HS-5 (cell line): ENCODE measurements at regions not wholly inside any gene's neighbourhood (a gene's known extent, or its start where the extent isn't known, plus 50 kb on each side); places are given as distances from the start of the nearest gene placed in this dataset.
"Not testable (repeated sequence)": the region's sequence is repeated elsewhere in the genome, so short reads cannot be mapped to it uniquely, and the experiment has no call there.

Experiments
- DNase-seq: peaks from one replicate; pipeline ENCODE4 v3.0.0-alpha.2; 2012; ENCODE audit warnings: low read depth

GRCh38 chr2:239648607-239649006 is 247.8 kb upstream of the HDAC4 start:
- no peak for DNase-seq

DNA sequence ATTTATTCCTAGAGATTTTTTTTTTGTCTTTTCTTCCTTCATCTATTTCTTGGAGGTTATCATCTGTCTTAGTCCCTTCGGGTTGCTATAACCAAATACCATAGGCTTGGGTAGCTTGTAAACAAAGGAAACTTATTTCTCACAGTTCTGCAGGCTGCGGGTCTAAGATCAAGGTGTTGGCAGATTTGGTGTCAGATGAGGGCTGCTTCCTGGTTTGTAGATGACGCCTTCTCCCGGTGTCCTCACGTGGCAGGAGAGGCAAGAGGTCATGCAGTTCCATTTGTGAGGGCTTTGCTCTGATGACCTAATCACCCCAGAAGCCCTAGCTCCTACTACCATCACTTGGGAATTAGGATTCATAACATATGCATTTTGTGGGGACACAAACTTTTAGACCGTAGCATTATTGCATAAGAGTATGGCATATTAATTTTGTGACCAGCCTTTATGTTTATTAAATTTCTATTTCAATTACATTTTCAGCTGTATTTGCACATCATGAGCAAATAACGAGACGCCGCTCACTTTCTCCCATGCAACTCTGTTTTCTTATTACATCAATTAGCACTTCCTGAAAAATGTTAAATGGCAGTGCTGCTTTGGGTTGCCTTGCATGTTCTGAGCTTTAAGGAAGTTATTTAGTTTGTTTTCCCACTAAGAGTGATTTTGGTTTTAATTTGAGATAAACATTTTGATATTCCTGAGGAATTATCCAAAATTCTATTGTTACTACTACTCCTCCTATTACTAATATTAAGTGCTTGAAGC is 246.4 kb upstream of the HDAC4 start:
- DNase-seq = no peak

GRCh38 chr2:239646184-239646583 is 245.4 kb upstream of the HDAC4 start:
- no peak for DNase-seq

- not testable (repeated sequence) for DNase-seq
Observed at GRCh38 chr2:239644594-239644993, 243.8 kb upstream of the HDAC4 start.

DNA sequence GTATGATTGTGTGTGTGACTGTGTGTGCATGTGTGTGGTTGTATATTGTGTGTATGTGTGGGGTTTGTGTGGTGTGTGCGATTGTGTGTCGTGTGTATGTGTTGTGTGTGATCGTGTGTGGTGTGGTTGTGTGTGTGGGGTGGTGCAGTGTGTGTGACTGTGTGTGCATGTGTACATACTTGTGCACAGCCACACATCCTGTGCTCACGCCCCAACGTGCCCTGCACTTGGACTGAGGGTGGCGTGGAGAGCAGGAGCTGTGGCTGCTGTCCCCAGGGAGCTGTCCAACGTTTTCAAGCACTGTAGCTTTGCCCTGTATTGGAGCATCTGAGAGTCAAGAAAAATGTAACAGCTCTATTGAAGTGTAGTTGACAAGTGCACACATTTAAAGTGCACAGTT is 243.2 kb upstream of the HDAC4 start:
- DNase-seq = no peak

- DNase-seq = no peak
Observed at GRCh38 chr2:239642406-239643004, 241.7 kb upstream of the HDAC4 start.

DNA sequence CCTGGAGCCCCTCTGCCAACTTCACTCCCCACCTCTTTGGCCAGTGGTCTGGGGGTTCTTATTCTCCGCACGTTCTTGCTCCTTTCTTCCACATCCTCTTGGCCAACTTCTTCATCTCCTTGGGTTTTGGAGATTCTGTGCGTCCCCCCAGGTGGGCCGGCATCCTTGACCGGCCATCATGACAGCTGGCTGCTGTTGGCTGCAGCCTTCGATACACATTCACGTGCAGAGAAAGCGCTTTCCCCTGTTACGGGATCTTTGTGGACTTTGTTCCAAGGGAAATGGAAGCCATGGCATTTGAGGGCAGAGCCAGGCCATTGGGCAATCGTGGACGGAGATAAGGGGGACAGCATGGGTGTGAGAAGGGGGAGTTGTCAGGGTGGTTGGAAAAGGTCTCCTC is 241.1 kb upstream of the HDAC4 start:
- DNase-seq = not testable (repeated sequence)

DNA sequence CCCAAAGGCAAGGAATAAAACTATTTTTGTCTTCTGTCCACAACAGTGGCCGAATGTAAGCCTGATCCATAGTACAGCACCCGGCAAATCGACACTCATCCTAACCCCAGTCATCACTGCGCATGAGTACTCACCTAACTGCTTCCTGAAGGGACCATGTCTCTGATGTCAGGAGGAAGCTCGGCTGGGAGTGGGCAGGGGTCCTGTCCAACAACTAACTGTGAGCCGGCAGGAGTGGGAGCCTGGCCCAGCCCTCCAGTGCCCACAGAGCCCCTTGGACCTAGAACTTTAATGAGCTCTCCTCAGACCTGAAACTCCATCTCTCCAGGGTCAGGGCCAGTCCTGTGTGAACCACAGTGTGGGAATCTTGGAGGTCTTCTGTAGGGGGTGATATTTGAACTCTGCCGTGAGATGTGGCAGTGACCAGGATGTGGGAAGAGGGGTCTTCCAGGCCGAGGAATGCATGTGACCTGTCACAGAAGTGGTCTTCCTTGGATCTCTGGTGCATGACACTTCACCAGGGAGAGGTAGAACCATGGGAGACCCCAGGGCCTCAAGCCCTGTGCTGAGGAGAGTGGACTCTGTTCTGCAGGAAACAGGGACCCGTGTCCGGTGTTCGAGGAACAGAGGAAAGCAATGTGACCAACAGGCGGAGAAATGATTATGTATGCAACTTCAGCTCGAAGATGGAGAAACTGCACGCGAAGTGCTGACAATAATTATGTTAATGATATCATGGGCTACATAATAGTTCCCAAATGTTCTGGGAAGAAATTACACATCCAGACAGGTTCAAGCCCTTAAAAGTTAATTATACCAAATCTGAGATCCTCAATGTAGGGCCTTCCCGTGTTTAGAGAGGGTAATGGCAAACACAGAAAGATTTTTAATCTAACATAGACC is 240.1 kb upstream of the HDAC4 start:
- DNase-seq = no peak

- no peak for DNase-seq
Observed at GRCh38 chr2:239640210-239640609, 239.4 kb upstream of the HDAC4 start.

DNA sequence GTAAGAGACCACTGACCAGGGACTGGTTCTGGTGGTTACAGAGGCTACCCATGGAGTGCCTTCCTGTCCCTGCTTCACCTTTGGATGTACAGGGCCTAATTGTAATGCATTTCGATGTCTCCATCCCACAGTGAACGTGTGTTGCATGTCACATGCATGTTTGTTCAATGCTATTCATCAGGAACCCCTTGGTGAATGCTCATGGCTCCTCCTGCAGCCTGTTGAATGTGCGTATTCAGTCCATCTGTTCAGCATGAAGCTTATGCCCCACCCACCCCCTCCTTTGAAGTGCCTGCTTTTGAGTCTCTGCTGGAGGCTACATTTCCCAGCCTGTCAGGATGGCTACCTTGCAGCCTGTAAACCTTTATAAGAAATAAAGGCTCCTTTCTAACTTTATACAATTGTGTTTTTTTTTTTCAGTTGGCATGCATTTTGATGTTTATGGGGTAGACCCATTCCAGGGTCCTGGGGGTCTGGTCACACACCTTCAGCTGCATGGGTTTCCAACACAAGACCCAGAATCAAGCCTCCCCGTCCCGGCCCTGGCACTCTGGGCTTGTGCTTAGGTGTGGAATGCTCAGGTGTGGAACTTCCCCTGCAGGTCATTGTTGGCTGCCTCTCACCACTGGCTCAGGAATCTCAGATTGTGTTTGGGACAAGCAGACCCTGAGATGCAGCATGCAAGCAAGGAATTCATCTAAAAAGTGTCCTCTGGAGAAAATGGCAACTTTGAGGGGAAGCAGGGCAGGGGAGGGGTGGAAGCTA is 238.8 kb upstream of the HDAC4 start:
- DNase-seq = no peak

GRCh38 chr2:239638376-239638775 is 237.6 kb upstream of the HDAC4 start:
- no peak for DNase-seq

- DNase-seq = no peak
Observed at GRCh38 chr2:239636808-239637207, 236.0 kb upstream of the HDAC4 start.

GRCh38 chr2:239634769-239635168 is 233.9 kb upstream of the HDAC4 start:
- DNase-seq = no peak

DNA sequence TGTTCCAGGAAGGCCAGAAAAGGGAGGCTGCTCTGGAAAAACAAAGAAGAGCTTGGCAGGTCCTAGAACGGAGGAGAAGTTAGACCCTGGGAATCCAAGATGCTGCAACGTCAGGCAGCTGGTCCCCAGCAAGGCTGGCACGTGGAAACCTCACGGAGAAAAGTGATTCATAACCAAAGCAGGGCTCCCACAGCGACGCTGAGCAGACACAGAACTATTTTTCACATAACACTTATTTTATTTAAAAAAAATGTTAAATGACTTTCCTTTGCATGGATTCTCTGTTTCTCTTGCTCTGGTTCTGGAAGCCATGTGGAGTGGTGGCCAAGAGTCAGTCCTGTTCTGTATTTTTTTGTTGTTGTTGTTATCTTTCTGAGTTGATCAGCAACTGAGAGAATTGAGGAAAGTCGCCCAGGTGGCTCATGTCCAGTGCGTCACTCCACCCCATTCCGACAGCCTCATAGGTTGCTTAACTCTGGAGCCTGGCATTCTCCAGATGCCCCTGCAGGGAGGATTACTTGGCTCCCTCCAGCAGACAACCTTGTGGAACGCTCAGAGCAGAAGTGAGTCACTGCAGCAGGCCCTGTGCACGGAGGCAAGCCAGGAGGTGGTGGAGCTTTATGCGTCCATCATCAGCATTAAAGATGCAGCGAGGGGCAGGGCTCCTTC is 229.9 kb upstream of the HDAC4 start:
- DNase-seq = peak; percentile 71

DNA sequence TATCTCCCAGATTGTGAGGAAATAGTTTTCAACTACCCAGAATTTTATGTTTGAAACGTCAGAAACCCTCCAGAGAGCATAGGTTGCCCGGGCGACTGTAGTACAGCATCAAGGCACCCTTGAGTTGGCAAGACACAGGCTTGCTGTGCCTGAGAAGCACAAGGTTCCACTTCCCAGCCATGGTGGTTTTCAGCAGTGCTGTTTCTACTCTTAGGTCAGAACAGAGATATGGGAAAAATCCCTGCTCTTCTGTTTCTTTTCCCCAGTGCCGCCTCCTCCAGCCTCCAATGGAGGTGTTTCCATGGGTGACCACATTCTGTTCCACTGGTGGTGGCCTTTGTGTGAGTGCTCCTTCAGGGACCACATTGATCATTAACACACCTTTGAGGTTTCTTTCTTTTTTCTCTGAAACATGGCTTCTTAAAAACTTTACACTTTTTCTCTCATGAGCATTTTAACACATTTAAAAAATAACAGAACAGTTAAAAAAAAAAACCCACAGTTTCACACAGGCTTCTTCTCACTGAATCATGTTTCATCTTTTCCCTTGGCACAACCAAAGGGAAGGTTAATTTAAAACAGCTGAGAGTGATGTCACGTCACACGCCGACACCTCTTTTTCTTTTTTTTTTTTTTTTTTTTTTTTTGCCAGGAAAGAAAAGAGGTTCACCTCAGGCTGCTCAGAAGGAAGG is 229.3 kb upstream of the HDAC4 start:
- DNase-seq = no peak

GRCh38 chr2:239626961-239627592 is 226.3 kb upstream of the HDAC4 start:
- DNase-seq = no peak

- no peak for DNase-seq
Observed at GRCh38 chr2:239625971-239626734, 225.3 kb upstream of the HDAC4 start.

DNA sequence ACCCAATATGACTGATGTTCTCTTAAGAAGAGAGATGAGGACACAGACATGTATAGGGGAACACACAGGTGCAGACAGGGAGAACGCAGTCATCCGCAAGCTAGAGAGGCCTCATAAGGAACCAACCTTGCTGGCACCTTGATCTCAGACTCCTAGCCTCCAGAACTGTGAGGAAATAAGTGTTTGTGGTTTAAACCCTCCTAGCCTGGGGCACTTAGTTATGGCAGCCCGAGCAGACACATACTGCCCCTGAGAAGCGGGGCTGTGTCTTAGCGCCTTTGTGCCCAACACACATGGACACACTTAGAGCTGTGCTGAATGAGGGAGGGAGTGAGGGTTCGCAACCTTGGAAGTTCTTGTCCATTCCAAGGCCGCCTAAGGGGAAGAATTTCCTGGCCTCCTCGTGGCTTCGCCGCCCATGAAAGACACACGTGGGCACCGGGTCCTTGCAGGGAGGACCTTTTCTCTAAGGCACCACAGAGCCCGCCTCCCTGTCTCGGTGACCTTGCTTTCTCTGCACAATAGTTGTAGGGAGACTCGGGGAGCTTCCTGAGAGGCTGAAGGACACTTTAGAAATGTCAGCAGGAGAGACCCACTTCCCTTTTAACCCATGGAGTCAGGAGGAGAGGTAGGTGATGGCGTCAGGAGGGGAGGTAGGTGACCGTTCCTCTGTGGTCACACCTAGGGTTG is 224.5 kb upstream of the HDAC4 start:
- no peak for DNase-seq

DNA sequence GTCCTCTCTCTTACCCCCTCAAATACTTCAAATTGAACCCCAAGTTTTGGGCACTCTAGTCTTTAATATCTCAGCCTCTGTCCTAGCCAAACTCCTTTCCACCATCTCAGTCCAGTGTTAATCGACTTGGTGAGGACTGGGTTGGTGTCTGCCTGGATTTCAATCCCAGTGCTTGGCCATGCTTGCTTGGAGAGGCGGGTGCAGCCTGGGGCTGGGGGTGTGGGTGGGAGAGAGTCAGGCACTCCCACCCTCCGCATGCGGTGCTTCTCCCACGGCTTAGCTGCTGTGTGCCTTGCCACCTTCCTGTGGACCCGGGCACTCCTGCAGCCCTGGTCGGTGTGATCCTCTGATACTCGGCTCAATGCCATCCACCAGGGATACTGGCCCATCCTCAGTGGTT is 220.8 kb upstream of the HDAC4 start:
- DNase-seq = no peak
